SK-N-SH (cell line): ENCODE measurements at regions not wholly inside any gene's neighbourhood (a gene's known extent, or its start where the extent isn't known, plus 50 kb on each side); places are given as distances from the start of the nearest gene placed in this dataset.

Experiments used
- CTCF ChIA-PET: fragments of 300-600, 350-600 bp; formaldehyde crosslinking; extraction: SDS; loops from one replicate; lab custom pipeline; 2021; lab: Yijun Ruan, JAX
- POLR2A ChIA-PET: fragments of 350-600 bp; sonication (Branson Sonifier 250); formaldehyde crosslinking; extraction: SDS; loops from one replicate; lab custom pipeline; 2020; ENCODE audit warnings: antibody characterized with exemption, inconsistent platforms; lab: Yijun Ruan, JAX
- DNase-seq: peaks from one replicate; pipeline ENCODE4 v3.0.0; 2012
- H2AFZ ChIP-seq: fragments of 200-600 bp; sonication (generic); 2 replicates; pipeline ENCODE4 v1.8.1; 2016; ENCODE audit warnings: antibody characterized with exemption, mild to moderate bottlenecking, low read depth
- H3F3A ChIP-seq: fragments of 200-600 bp; sonication (generic); replicated peaks from 2 replicates; pipeline ENCODE3; 2016; ENCODE audit warnings: antibody characterized with exemption, mild to moderate bottlenecking; ENCODE audit not compliant: insufficient read depth
- H3K27ac ChIP-seq, 2 experiments: fragments of 200-500 bp in 1 of 2; fragments of 200-600 bp in 1 of 2; sonication (Bioruptor generic) in 1 of 2; sonication (generic), shearing (Covaris generic) in 1 of 2; 2 replicates each; pipeline versions ENCODE4 v1.5.1 to v1.6.1; 2014 to 2016; ENCODE audit warnings: low read depth in 2 of 2, inconsistent platforms in 1 of 2, low read length in 1 of 2, mild to moderate bottlenecking in 1 of 2, mixed read lengths in 1 of 2
- H3K27me3 ChIP-seq: fragments of 200-600 bp; sonication (generic), shearing (Covaris generic); 2 replicates; pipeline ENCODE4 v1.6.1; 2016; ENCODE audit warnings: mixed run types; ENCODE audit not compliant: insufficient read depth
- H3K36me3 ChIP-seq, 2 experiments: fragments of 200-500 bp in 1 of 2; fragments of 200-600 bp in 1 of 2; sonication (Bioruptor generic) in 1 of 2; sonication (generic) in 1 of 2; replicated peaks in 1 of 2; 2 replicates each; pipeline versions ENCODE3 to v1.5.1; 2014 to 2016; ENCODE audit warnings: low read length in 1 of 2, mild to moderate bottlenecking in 1 of 2; ENCODE audit not compliant: insufficient read depth in 2 of 2, control insufficient read depth in 1 of 2
- H3K4me1 ChIP-seq, 2 experiments: fragments of 200-500 bp in 1 of 2; fragments of 200-600 bp in 1 of 2; sonication (Bioruptor generic) in 1 of 2; sonication (generic), shearing (Covaris generic) in 1 of 2; 2 replicates each; pipeline versions ENCODE4 v1.5.1 to v1.6.1; 2014 to 2016; ENCODE audit warnings: low read depth in 1 of 2, low read length in 1 of 2, mixed run types in 1 of 2; ENCODE audit not compliant: insufficient read depth in 2 of 2, control insufficient read depth in 1 of 2
- H3K4me2 ChIP-seq: fragments of 200-600 bp; sonication (generic), shearing (Covaris generic); 2 replicates; pipeline ENCODE4 v1.6.1; 2017; ENCODE audit warnings: mixed run types
- H3K4me3 ChIP-seq, 2 experiments: fragments of 200-500 bp in 1 of 2; fragments of 200-600 bp in 1 of 2; sonication (Bioruptor generic) in 1 of 2; sonication (generic), shearing (Covaris generic) in 1 of 2; 2 replicates each; pipeline versions ENCODE4 v1.5.1 to v1.8.1; 2014 to 2016; ENCODE audit warnings: low read depth in 2 of 2, inconsistent platforms in 1 of 2, low read length in 1 of 2, mild to moderate bottlenecking in 1 of 2, mixed read lengths in 1 of 2, moderate library complexity in 1 of 2
- H3K79me2 ChIP-seq: fragments of 200-600 bp; sonication (generic); 2 replicates; pipeline ENCODE4 v1.8.1; 2017; ENCODE audit warnings: mild to moderate bottlenecking; ENCODE audit not compliant: insufficient read depth
- H3K9ac ChIP-seq: fragments of 200-600 bp; sonication (generic); 2 replicates; pipeline ENCODE4 v1.6.1; 2017; ENCODE audit warnings: mixed run types
- H3K9me2 ChIP-seq: fragments of 200-600 bp; sonication (generic); 2 replicates; pipeline ENCODE4 v1.6.1; 2017; ENCODE audit warnings: mixed run types
- H3K9me3 ChIP-seq: fragments of 200-600 bp; sonication (generic); 2 replicates; pipeline ENCODE4 v1.6.1; 2017; ENCODE audit warnings: mixed run types, mild to moderate bottlenecking, moderate library complexity
- H4K20me1 ChIP-seq: fragments of 200-600 bp; sonication (generic); 2 replicates; pipeline ENCODE4 v1.6.1; 2017; ENCODE audit warnings: mild to moderate bottlenecking, mixed run types; ENCODE audit not compliant: insufficient read depth
- CTCF ChIP-seq: fragments of 200-600 bp; sonication (generic); IDR thresholded peaks from 2 replicates; pipeline ENCODE4 v1.6.1; 2017; ENCODE audit warnings: antibody characterized with exemption, mild to moderate bottlenecking, moderate library complexity
- FOXJ3 ChIP-seq: sonication (generic); formaldehyde crosslinking; IDR thresholded peaks from 2 replicates; pipeline ENCODE4 v1.5.1; 2020; ENCODE audit warnings: mild to moderate bottlenecking, missing genetic modification reagents
- GABPA ChIP-seq: IDR thresholded peaks from 2 replicates; pipeline ENCODE4 v1.4.0; 2012; ENCODE audit warnings: low read depth, mild to moderate bottlenecking
- RCOR1 ChIP-seq: fragments of 150-350 bp; IDR thresholded peaks from 2 replicates; pipeline ENCODE4 v1.6.1; 2017; ENCODE audit warnings: antibody characterized with exemption, low read length
- RXRA ChIP-seq: IDR thresholded peaks from 2 replicates; pipeline ENCODE4 v1.4.0; 2012; ENCODE audit warnings: low read depth, mild to moderate bottlenecking, borderline replicate concordance
- SIN3A ChIP-seq: IDR thresholded peaks from 2 replicates; pipeline ENCODE4 v1.6.1; 2012; ENCODE audit warnings: low read depth, mild to moderate bottlenecking, low read length, moderate library complexity, borderline replicate concordance
- TCF12 ChIP-seq: IDR thresholded peaks from 2 replicates; pipeline ENCODE4 v1.4.0; 2012
- TEAD4 ChIP-seq: IDR thresholded peaks from 2 replicates; pipeline ENCODE4 v1.4.0; 2012; ENCODE audit warnings: mild to moderate bottlenecking, borderline replicate concordance; ENCODE audit not compliant: insufficient read depth
- WGBS: methylation state at CpG from one replicate; pipeline ENCODE4 v1.1.6; 2017; ENCODE audit warnings: low lambda C conversion rate; 5-methylcytosine and 5-hydroxymethylcytosine counted together
- TF ChIP-seq, protein P1 (sequence below): IDR thresholded peaks from 2 replicates; pipeline ENCODE4 v1.4.0; 2012; ENCODE audit warnings: low read depth
- TF ChIP-seq, protein P2 (sequence below): IDR thresholded peaks from 2 replicates; pipeline ENCODE4 v1.4.0; 2012; ENCODE audit warnings: low read depth, borderline replicate concordance

DNA sequence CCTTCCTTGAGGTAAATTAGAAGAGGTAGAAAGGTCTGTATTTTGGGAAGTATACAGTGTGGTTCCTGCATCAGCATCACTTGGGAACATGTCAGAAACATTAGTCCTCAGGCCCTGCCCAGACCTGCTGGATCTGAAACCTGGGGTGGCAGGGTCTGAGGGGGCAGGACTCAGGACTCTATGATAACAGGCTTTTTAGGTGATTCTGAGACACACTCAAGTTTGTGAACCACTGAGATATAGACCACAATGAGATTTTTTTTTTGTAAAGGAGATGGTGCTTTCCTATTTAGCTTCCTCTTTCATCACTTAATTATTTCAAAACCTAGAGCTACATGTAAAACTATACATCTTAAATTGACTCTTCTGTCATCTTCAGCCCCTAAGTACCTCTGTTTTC is 262.7 kb upstream of the SPOPL start (continued):
- TF ChIP-seq RXRA (no peak), RCOR1 (no peak), CTCF (no peak), TCF12 (no peak), TEAD4 (no peak), FOXJ3 (no peak)
- TF ChIP-seq, protein P1, sequence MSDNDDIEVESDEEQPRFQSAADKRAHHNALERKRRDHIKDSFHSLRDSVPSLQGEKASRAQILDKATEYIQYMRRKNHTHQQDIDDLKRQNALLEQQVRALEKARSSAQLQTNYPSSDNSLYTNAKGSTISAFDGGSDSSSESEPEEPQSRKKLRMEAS: no peak
- TF ChIP-seq, protein P2, sequence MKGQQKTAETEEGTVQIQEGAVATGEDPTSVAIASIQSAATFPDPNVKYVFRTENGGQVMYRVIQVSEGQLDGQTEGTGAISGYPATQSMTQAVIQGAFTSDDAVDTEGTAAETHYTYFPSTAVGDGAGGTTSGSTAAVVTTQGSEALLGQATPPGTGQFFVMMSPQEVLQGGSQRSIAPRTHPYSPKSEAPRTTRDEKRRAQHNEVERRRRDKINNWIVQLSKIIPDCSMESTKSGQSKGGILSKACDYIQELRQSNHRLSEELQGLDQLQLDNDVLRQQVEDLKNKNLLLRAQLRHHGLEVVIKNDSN: no peak
- TF ChIP-seq, all 33 proteins: peak for 0

DNA sequence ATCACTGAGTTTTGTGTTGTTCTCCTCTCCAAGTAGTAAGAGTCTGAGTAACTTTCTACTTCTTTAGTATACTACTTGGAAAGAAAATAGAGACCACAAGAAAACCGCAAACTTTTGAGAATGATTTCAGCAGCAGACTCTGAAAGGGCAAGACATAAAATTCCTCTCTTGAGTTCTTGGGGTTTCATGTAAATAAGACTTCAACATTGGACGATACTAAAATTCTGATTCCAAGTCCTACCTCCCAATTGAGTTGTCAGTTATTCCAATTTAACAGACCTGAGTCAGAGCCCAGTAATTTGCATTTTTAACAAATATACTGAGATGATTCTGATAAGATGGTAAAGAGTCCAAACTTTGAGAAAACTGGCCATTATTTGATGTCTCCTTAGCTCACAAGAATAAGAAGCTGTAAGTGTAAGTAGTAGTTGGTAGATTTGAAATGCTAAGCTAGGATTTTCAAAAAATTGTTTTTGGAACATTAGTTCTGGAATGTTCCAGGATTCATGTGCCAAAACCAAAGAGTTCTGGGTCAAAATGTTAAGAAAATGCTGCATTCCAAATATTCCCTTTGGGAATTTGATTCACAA is 261.6 kb upstream of the SPOPL start:
- DNase-seq: no peak
- peaks cover 0 to 2% of the 10 kb centered on the region in 2 experiments; a peak in 1 of 4 replicates for H3K4me1 ChIP-seq
- no peaks in the 10 kb centered on the region for H3K36me3 ChIP-seq
- no peak overlapping the region for H3K4me2 ChIP-seq
- H3K9me2 ChIP-seq: no peaks in the 10 kb centered on the region
- H3K27me3 ChIP-seq: no peaks in the 10 kb centered on the region
- no peak overlapping the region for H2AFZ ChIP-seq
- H3K79me2 ChIP-seq: no peaks in the 10 kb centered on the region; the same call in 1 of the 2 replicates
- no peak overlapping the region for H3K9ac ChIP-seq
- H3K27ac ChIP-seq: no peak overlapping the region
- H3K9me3 ChIP-seq: no peaks in the 10 kb centered on the region
- no peaks in the 10 kb centered on the region for H3F3A ChIP-seq
- TF ChIP-seq TCF12: no peak
- CTCF ChIA-PET: no interaction called here
- WGBS: 94% methylated on average over 2 of the region's 2 CpGs
- no peaks in the 10 kb centered on the region for H4K20me1 ChIP-seq
- POLR2A ChIA-PET: no interaction called here
- H3K4me3 ChIP-seq: no peak overlapping the region

- H3K36me3 ChIP-seq: no peaks in the 10 kb centered on the region
- H3K79me2 ChIP-seq: no peaks in the 10 kb centered on the region; the same call in 1 of the 2 replicates
- no peaks in the 10 kb centered on the region for H3K27me3 ChIP-seq
- H4K20me1 ChIP-seq: no peaks in the 10 kb centered on the region
- H2AFZ ChIP-seq: no peak overlapping the region
- no peaks in the 10 kb centered on the region for H3F3A ChIP-seq
- ChIA-PET CTCF (interaction anchor here (1.4 kb wide), 1 partner anchor 39 kb away, joined by 3 read pairs; no protein-coding TSS in a partner anchor), POLR2A (no interaction called here)
- DNase-seq: no peak
- H3K9me3 ChIP-seq: no peaks in the 10 kb centered on the region
- TF ChIP-seq SIN3A (no peak), GABPA (no peak)
- H3K4me3 ChIP-seq: no peak overlapping the region
- H3K4me2 ChIP-seq: no peak overlapping the region
- H3K4me1 ChIP-seq: no peaks in the 10 kb centered on the region
- H3K27ac ChIP-seq: no peak overlapping the region
- no peaks in the 10 kb centered on the region for H3K9me2 ChIP-seq
- no peak overlapping the region for H3K9ac ChIP-seq
Measured at GRCh38 chr2:138243372-138243771, 258.2 kb upstream of the SPOPL start.
